CD14-positive monocyte (primary cell): ENCODE measurements at regions not wholly inside any gene's neighbourhood (a gene's known extent, or its start where the extent isn't known, plus 50 kb on each side); places are given as distances from the start of the nearest gene placed in this dataset.

Source experiments
- DNase-seq, 3 donors: peaks; one replicate each; pipeline ENCODE4 v3.0.0-alpha.2; 2011 to 2022
- H2AFZ ChIP-seq: 2 replicates; pipeline ENCODE4 v1.6.0; 2012; ENCODE audit warnings: mild to moderate bottlenecking, low read depth, low read length, inconsistent platforms; ENCODE audit not compliant: insufficient read depth, poor library complexity, severe bottlenecking
- H3K27ac ChIP-seq, 2 donors: 1 replicate in 1 of 2; 2 replicates in 1 of 2; pipeline ENCODE4 v1.5.1; 2012 to 2013; ENCODE audit warnings: low read length in 2 of 2, control low read depth in 1 of 2, inconsistent platforms in 1 of 2, low read depth in 1 of 2, mild to moderate bottlenecking in 1 of 2
- H3K27me3 ChIP-seq, 2 donors: one replicate each; pipeline versions ENCODE4 v1.6.0 to v1.6.1; 2011 to 2013; ENCODE audit warnings: low read length in 2 of 2; ENCODE audit not compliant: control insufficient read depth in 2 of 2, insufficient read depth in 2 of 2
- H3K36me3 ChIP-seq, 2 donors: replicated peaks in 1 of 2; 1 replicate in 1 of 2; 2 replicates in 1 of 2; pipeline versions ENCODE4 v1.5.1 to v1.6.1; 2012 to 2013; ENCODE audit warnings: low read length in 2 of 2, control low read depth in 1 of 2, inconsistent platforms in 1 of 2, mild to moderate bottlenecking in 1 of 2; ENCODE audit not compliant: insufficient read depth in 2 of 2, control insufficient read depth in 1 of 2
- H3K4me1 ChIP-seq, 2 donors: 1 replicate in 1 of 2; 2 replicates in 1 of 2; pipeline versions ENCODE4 v1.5.1 to v1.6.1; 2012 to 2013; ENCODE audit warnings: low read length in 2 of 2, control low read depth in 1 of 2, inconsistent platforms in 1 of 2, mild to moderate bottlenecking in 1 of 2, moderate library complexity in 1 of 2; ENCODE audit not compliant: insufficient read depth in 2 of 2, control insufficient read depth in 1 of 2
- H3K4me2 ChIP-seq: replicated peaks from 2 replicates; pipeline ENCODE3; 2012; ENCODE audit warnings: low read length, moderate library complexity, mild to moderate bottlenecking; ENCODE audit not compliant: poor library complexity, severe bottlenecking; ENCODE audit errors: extremely low read depth
- H3K4me3 ChIP-seq, 3 experiments: fragments of 200-600 bp in 1 of 3; sonication (generic) in 1 of 3; replicated peaks in 1 of 3; 1 replicate in 2 of 3; 2 replicates in 1 of 3; pipeline ENCODE4 v1.5.1; 2011 to 2013; ENCODE audit warnings: low read length in 3 of 3, mild to moderate bottlenecking in 3 of 3, control low read depth in 2 of 3, low read depth in 2 of 3, inconsistent platforms in 1 of 3, moderate library complexity in 1 of 3
- H3K79me2 ChIP-seq: 2 replicates; pipeline ENCODE4 v1.6.0; 2012; ENCODE audit warnings: mild to moderate bottlenecking, control low read depth, inconsistent platforms, low read length, moderate library complexity; ENCODE audit not compliant: insufficient read depth
- H3K9ac ChIP-seq: 2 replicates; pipeline ENCODE4 v1.6.0; 2017; ENCODE audit warnings: low read length, mild to moderate bottlenecking; ENCODE audit not compliant: insufficient read depth, poor library complexity, severe bottlenecking
- H3K9me3 ChIP-seq, 2 donors: replicated peaks in 1 of 2; 1 replicate in 1 of 2; 2 replicates in 1 of 2; pipeline versions ENCODE4 v1.5.1 to v1.6.1; 2012 to 2013; ENCODE audit warnings: low read length in 2 of 2, control low read depth in 1 of 2; ENCODE audit not compliant: control insufficient read depth in 1 of 2, insufficient read depth in 1 of 2
- H4K20me1 ChIP-seq: 2 replicates; pipeline ENCODE4 v1.6.0; 2012; ENCODE audit warnings: mild to moderate bottlenecking, low read length, control low read depth, moderate library complexity; ENCODE audit not compliant: insufficient read depth
- H3K27ac Mint-ChIP-seq, 7 donors: one replicate each; pipeline ENCODE4 v1.8.0; 2020; ENCODE audit warnings: mild to moderate bottlenecking in 7 of 7, mixed read lengths in 7 of 7, moderate library complexity in 6 of 7, inconsistent platforms in 2 of 7
- H3K27me3 Mint-ChIP-seq, 3 donors: one replicate each; pipeline ENCODE4 v1.8.0; 2021 to 2022; ENCODE audit warnings: low read depth in 3 of 3, mild to moderate bottlenecking in 3 of 3, mixed read lengths in 3 of 3, moderate library complexity in 3 of 3, inconsistent platforms in 1 of 3
- H3K36me3 Mint-ChIP-seq, 2 donors: one replicate each; pipeline ENCODE4 v1.8.0; 2020; ENCODE audit warnings: mixed read lengths in 2 of 2, inconsistent platforms in 1 of 2, mild to moderate bottlenecking in 1 of 2
- H3K4me1 Mint-ChIP-seq: one replicate; pipeline ENCODE4 v1.8.0; 2020; ENCODE audit warnings: mild to moderate bottlenecking, mixed read lengths
- H3K4me3 Mint-ChIP-seq, 2 donors: one replicate each; pipeline ENCODE4 v1.8.0; 2020; ENCODE audit warnings: mild to moderate bottlenecking in 2 of 2, mixed read lengths in 2 of 2, moderate library complexity in 1 of 2
- H3K9me3 Mint-ChIP-seq, 7 donors: one replicate each; pipeline ENCODE4 v1.8.0; 2020 to 2022; ENCODE audit warnings: mixed read lengths in 7 of 7, mild to moderate bottlenecking in 6 of 7, moderate library complexity in 6 of 7, inconsistent platforms in 2 of 7
- WGBS: methylation state at CpG from one replicate; pipeline ENCODE4 v1.1.5; 2013; ENCODE audit warnings: missing lambda C conversion rate; ENCODE audit not compliant: insufficient coverage; 5-methylcytosine and 5-hydroxymethylcytosine counted together
- intact Hi-C, 2 donors: fragments of 100-400 bp; cut with micrococcal nuclease; formaldehyde crosslinking; loops; one replicate each; pipeline versions ENCODE4 v1.15.0 to v1.15.1; 2023
- TF ChIP-seq, protein P1 (sequence below): fragments of 200-600 bp; IDR thresholded peaks from one replicate; pipeline ENCODE4 v1.8.0; 2022; ENCODE audit warnings: antibody characterized with exemption, mild to moderate bottlenecking

DNA sequence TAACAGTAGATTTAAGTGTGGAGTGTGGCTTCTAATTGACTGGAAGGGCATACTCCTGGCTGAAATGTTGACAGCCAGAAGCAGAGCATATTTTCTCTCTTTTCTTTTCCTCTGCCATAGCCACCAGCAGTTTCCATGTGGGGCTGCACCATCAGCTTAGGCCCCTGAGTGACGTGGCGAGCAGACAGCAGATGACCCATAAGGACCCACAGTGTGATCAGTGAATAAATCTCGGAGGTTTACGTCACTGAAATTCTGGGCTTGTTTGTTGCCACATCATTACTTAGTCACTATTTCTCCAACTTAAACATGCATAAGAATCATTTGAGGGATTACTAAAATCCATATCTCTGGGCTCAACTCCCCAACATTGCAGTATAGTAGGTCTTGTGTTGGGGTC lies 549.7 kb upstream of the TMEM132C start:
- H4K20me1 ChIP-seq, result no peaks in the 10 kb centered on the region
- H3K36me3 Mint-ChIP-seq, result no peaks in the 10 kb centered on the region
- no peak overlapping the region for H3K4me3 ChIP-seq
- no peaks in the 10 kb centered on the region for H3K79me2 ChIP-seq
- TF ChIP-seq, protein P1, sequence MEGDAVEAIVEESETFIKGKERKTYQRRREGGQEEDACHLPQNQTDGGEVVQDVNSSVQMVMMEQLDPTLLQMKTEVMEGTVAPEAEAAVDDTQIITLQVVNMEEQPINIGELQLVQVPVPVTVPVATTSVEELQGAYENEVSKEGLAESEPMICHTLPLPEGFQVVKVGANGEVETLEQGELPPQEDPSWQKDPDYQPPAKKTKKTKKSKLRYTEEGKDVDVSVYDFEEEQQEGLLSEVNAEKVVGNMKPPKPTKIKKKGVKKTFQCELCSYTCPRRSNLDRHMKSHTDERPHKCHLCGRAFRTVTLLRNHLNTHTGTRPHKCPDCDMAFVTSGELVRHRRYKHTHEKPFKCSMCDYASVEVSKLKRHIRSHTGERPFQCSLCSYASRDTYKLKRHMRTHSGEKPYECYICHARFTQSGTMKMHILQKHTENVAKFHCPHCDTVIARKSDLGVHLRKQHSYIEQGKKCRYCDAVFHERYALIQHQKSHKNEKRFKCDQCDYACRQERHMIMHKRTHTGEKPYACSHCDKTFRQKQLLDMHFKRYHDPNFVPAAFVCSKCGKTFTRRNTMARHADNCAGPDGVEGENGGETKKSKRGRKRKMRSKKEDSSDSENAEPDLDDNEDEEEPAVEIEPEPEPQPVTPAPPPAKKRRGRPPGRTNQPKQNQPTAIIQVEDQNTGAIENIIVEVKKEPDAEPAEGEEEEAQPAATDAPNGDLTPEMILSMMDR, result no peak
- H3K4me1 Mint-ChIP-seq, result no peaks in the 10 kb centered on the region
- H3K4me2 ChIP-seq, result no peak overlapping the region
- H3K27ac ChIP-seq, result no peak overlapping the region
- H3K9me3 ChIP-seq, result no peaks in the 10 kb centered on the region
- no peaks in the 10 kb centered on the region for H3K36me3 ChIP-seq
- peaks cover 0 to 6% (median 0%) of the 10 kb centered on the region in 3 donors for H3K27me3 Mint-ChIP-seq
- H3K4me1 ChIP-seq, result no peaks in the 10 kb centered on the region
- intact Hi-C loops, result no loop called here
- no peaks in the 10 kb centered on the region for H3K27me3 ChIP-seq
- H3K4me3 Mint-ChIP-seq, result no peak overlapping the region
- no peak overlapping the region for H3K27ac Mint-ChIP-seq
- 100% methylated on average over 2 of the region's 4 CpGs for WGBS
- DNase-seq, result no peak
- H2AFZ ChIP-seq, result no peak overlapping the region
- H3K9me3 Mint-ChIP-seq, result peaks cover 2 to 10% (median 6%) of the 10 kb centered on the region in 7 donors
- H3K9ac ChIP-seq, result no peak overlapping the region

DNA sequence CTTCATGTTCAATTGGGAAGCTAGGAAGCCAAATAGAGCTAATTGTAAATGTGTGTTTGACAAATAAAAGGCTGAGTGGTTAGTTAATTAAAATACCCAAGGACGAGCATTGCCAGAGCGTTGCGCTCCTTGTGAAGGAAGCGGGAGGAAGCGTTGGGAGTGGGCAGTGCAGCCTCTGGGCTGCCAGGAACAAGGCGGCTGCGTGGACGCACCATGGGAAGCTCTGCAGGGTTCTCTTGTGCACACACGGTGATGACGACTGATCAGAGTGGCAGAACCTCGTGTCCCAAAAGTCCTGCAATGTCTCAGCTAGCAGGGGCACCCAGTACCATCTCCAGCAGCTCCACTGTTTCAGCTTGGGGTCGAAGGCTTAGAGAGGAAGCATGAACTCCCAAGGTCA lies 546.6 kb upstream of the TMEM132C start:
- intact Hi-C loops, result no loop called here
- Histone ChIP-seq H3K9ac (no peak overlapping the region), H3K4me2 (no peak overlapping the region), H3K27me3 (no peaks in the 10 kb centered on the region), H3K27ac (no peak overlapping the region), H2AFZ (no peak overlapping the region), H3K4me3 (no peak overlapping the region), H3K9me3 (no peaks in the 10 kb centered on the region), H4K20me1 (no peaks in the 10 kb centered on the region), H3K4me1 (no peaks in the 10 kb centered on the region), H3K79me2 (no peaks in the 10 kb centered on the region), H3K36me3 (no peaks in the 10 kb centered on the region)
- no peak for DNase-seq
- H3K27me3 Mint-ChIP-seq, result peaks cover 0 to 4% (median 0%) of the 10 kb centered on the region in 3 donors
- H3K9me3 Mint-ChIP-seq, result peaks cover 1 to 9% (median 6%) of the 10 kb centered on the region in 7 donors
- TF ChIP-seq, protein P1, result no peak
- no peak overlapping the region for H3K27ac Mint-ChIP-seq
- H3K4me3 Mint-ChIP-seq, result no peak overlapping the region
- no peaks in the 10 kb centered on the region for H3K36me3 Mint-ChIP-seq
- H3K4me1 Mint-ChIP-seq, result no peaks in the 10 kb centered on the region
- WGBS, result 87% methylated on average over 12 of the region's 12 CpGs
